HEK293 (cell line): ENCODE measurements at regions not wholly inside any gene's neighbourhood (a gene's known extent, or its start where the extent isn't known, plus 50 kb on each side); places are given as distances from the start of the nearest gene placed in this dataset.
"Not testable (repeated sequence)": the region's sequence is repeated elsewhere in the genome, so short reads cannot be mapped to it uniquely, and the experiment has no call there.

ENCODE experiments used
- CTCF ChIA-PET: fragments of 350-600 bp; formaldehyde crosslinking; extraction: SDS; loops from one replicate; lab custom pipeline; 2021; ENCODE audit warnings: antibody characterized with exemption; lab: Yijun Ruan, JAX
- POLR2A ChIA-PET: fragments of 300-600 bp; formaldehyde crosslinking; extraction: SDS; loops from one replicate; lab custom pipeline; 2020; ENCODE audit warnings: antibody characterized with exemption, inconsistent platforms; lab: Yijun Ruan, JAX
- H3K27ac ChIP-seq: fragments of 200-500 bp; sonication (Bioruptor generic); 2 replicates; pipeline ENCODE4 v1.5.1; 2014; ENCODE audit warnings: low read depth, low read length, control low read depth, inconsistent platforms; ENCODE audit errors: extremely low read depth
- H3K36me3 ChIP-seq, 2 experiments: fragments of 200-500 bp in 1 of 2; sonication (Bioruptor generic) in 1 of 2; 1 replicate in 1 of 2; 2 replicates in 1 of 2; pipeline ENCODE4 v1.5.1; 2014 to 2017; ENCODE audit warnings: inconsistent platforms in 2 of 2, low read length in 2 of 2; ENCODE audit not compliant: control insufficient read depth in 2 of 2, insufficient read depth in 1 of 2
- H3K4me1 ChIP-seq: fragments of 200-500 bp; sonication (Bioruptor generic); 2 replicates; pipeline ENCODE4 v1.5.1; 2014; ENCODE audit warnings: mild to moderate bottlenecking, low read length, inconsistent platforms; ENCODE audit not compliant: control insufficient read depth, insufficient read depth
- H3K4me3 ChIP-seq: 2 replicates; pipeline ENCODE4 v1.5.1; 2011; ENCODE audit warnings: low read depth, mild to moderate bottlenecking, control low read depth, low read length, moderate library complexity
- H3K9me3 ChIP-seq: fragments of 200-500 bp; sonication (Bioruptor generic); 2 replicates; pipeline ENCODE4 v1.5.1; 2014; ENCODE audit warnings: low read depth, low read length, inconsistent platforms; ENCODE audit not compliant: control insufficient read depth, insufficient read depth
- GLIS1 ChIP-seq: fragments of 450-650 bp; formaldehyde crosslinking; IDR thresholded peaks from 2 replicates; pipeline ENCODE4 v1.5.1; 2016; ENCODE audit warnings: missing biosample characterization, missing genetic modification characterization
- HOXA7 ChIP-seq: sonication (generic); formaldehyde crosslinking; IDR thresholded peaks from 2 replicates; pipeline ENCODE4 v1.8.1; 2022; ENCODE audit warnings: missing genetic modification reagents, borderline replicate concordance
- SALL2 ChIP-seq: fragments of 450-650 bp; formaldehyde crosslinking; IDR thresholded peaks from 2 replicates; pipeline ENCODE4 v1.5.0; 2017; ENCODE audit warnings: missing biosample characterization, mild to moderate bottlenecking, missing genetic modification characterization, borderline replicate concordance
- ZBTB20 ChIP-seq: fragments of 450-650 bp; formaldehyde crosslinking; IDR thresholded peaks from 2 replicates; pipeline ENCODE4 v1.5.1; 2016; ENCODE audit warnings: missing biosample characterization, missing genetic modification characterization
- ZNF157 ChIP-seq: fragments of 450-650 bp; formaldehyde crosslinking; IDR thresholded peaks from 2 replicates; pipeline ENCODE4 v1.5.1; 2016; ENCODE audit warnings: missing biosample characterization, missing genetic modification characterization
- ZNF202 ChIP-seq: fragments of 450-650 bp; formaldehyde crosslinking; IDR thresholded peaks from 2 replicates; pipeline ENCODE4 v1.5.1; 2016; ENCODE audit warnings: missing biosample characterization, missing genetic modification characterization, borderline replicate concordance
- ZNF341 ChIP-seq: fragments of 450-650 bp; formaldehyde crosslinking; IDR thresholded peaks from 2 replicates; pipeline ENCODE4; 2016; ENCODE audit warnings: low read depth, missing biosample characterization, missing genetic modification characterization
- ZNF600 ChIP-seq: fragments of 450-650 bp; formaldehyde crosslinking; IDR thresholded peaks from 2 replicates; pipeline ENCODE4 v1.5.1; 2016; ENCODE audit warnings: missing biosample characterization, missing genetic modification characterization
- TF ChIP-seq, protein P1 (sequence below): fragments of 450-650 bp; formaldehyde crosslinking; IDR thresholded peaks from 2 replicates; pipeline ENCODE4 v1.5.1; 2016; ENCODE audit warnings: missing biosample characterization, missing genetic modification characterization, borderline replicate concordance
- TF ChIP-seq, protein P2 (sequence below): fragments of 450-650 bp; formaldehyde crosslinking; IDR thresholded peaks from 2 replicates; pipeline ENCODE4 v1.5.1; 2016; ENCODE audit warnings: missing biosample characterization, missing genetic modification characterization

DNA sequence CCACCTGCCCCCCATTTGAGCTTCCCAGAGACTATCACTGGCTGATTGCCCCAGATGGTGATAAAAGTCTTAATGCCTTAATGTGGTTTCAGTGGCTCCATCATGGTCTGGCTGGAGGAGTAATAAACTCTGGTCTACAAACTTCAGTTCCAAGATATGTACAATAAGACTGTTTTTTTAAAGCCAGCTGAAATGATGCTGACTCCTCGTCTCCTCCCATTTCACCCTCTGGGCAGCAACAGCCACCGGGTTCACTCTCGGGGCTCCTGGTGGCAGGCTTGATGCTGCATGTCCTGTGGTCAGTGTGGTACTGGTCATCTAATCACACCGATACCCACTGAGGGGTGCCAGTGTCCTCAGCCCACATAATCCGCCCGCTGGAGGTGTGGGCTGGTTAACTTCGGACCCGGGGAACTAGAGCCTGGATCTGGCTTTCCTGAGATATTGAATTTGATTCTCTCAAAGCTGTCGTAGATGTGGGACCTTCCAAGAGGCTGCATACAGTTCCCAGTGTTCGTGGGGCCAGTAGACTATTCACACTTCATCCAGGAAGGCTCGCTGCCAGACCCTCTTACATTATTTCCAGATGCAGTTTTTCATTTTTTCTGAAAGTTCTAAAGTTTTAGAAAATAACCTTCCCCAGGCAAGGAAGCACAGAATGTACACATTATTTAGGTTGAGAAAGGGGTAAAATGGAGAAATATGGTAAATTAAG lies 95.3 kb downstream of the GALR1 start (continued):
- TF ChIP-seq, protein P1, sequence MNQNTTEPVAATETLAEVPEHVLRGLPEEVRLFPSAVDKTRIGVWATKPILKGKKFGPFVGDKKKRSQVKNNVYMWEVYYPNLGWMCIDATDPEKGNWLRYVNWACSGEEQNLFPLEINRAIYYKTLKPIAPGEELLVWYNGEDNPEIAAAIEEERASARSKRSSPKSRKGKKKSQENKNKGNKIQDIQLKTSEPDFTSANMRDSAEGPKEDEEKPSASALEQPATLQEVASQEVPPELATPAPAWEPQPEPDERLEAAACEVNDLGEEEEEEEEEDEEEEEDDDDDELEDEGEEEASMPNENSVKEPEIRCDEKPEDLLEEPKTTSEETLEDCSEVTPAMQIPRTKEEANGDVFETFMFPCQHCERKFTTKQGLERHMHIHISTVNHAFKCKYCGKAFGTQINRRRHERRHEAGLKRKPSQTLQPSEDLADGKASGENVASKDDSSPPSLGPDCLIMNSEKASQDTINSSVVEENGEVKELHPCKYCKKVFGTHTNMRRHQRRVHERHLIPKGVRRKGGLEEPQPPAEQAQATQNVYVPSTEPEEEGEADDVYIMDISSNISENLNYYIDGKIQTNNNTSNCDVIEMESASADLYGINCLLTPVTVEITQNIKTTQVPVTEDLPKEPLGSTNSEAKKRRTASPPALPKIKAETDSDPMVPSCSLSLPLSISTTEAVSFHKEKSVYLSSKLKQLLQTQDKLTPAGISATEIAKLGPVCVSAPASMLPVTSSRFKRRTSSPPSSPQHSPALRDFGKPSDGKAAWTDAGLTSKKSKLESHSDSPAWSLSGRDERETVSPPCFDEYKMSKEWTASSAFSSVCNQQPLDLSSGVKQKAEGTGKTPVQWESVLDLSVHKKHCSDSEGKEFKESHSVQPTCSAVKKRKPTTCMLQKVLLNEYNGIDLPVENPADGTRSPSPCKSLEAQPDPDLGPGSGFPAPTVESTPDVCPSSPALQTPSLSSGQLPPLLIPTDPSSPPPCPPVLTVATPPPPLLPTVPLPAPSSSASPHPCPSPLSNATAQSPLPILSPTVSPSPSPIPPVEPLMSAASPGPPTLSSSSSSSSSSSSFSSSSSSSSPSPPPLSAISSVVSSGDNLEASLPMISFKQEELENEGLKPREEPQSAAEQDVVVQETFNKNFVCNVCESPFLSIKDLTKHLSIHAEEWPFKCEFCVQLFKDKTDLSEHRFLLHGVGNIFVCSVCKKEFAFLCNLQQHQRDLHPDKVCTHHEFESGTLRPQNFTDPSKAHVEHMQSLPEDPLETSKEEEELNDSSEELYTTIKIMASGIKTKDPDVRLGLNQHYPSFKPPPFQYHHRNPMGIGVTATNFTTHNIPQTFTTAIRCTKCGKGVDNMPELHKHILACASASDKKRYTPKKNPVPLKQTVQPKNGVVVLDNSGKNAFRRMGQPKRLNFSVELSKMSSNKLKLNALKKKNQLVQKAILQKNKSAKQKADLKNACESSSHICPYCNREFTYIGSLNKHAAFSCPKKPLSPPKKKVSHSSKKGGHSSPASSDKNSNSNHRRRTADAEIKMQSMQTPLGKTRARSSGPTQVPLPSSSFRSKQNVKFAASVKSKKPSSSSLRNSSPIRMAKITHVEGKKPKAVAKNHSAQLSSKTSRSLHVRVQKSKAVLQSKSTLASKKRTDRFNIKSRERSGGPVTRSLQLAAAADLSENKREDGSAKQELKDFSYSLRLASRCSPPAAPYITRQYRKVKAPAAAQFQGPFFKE (tag by site-specific recombination): no peak
- TF ChIP-seq ZNF600 (tag by site-specific recombination): no peak
- no peak for TF ChIP-seq ZNF202
- TF ChIP-seq ZNF341 (tag by site-specific recombination): no peak
- TF ChIP-seq, all 188 proteins: peak for 0

DNA sequence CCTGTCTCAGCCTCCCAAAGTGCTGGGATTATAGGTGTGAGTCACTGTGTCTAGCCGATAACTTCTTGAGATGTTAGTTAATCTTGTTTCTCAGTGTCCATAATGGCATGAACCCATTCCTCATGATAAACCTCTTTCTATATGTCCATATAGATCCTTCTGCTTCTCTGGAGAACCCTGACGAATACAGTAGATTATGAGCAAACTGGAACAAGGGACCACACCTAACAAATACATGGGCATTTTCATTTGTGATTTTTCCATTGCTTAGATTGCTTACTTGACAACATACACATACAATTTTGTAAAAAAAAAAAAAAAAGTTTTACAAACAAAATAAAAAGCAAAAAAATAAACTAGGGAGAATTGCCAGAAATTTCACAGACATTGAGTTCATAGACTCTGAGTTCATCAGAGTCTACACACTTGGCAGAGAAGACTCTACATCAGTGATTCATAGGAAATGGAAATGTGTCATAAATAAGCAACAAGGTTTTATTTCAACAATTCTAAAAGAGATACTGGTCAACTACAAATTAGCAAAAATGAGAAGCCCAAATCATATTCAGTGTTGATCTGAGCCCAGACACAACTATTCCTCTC lies 96.7 kb downstream of the GALR1 start:
- ChIA-PET CTCF (no interaction called here), POLR2A (no interaction called here)
- H3K27ac ChIP-seq: no peak overlapping the region
- no peak overlapping the region for H3K4me3 ChIP-seq
- H3K4me1 ChIP-seq: peaks cover 5% of the 10 kb centered on the region; the same call in 1 of the 2 replicates
- TF ChIP-seq HOXA7 (CRISPR knock-in tag) (no peak), SALL2 (tag by site-specific recombination) (no peak), ZBTB20 (tag by site-specific recombination) (no peak), ZNF157 (tag by site-specific recombination) (no peak), GLIS1 (no peak)
- TF ChIP-seq, protein P1 (tag by site-specific recombination): no peak
- TF ChIP-seq, protein P2, sequence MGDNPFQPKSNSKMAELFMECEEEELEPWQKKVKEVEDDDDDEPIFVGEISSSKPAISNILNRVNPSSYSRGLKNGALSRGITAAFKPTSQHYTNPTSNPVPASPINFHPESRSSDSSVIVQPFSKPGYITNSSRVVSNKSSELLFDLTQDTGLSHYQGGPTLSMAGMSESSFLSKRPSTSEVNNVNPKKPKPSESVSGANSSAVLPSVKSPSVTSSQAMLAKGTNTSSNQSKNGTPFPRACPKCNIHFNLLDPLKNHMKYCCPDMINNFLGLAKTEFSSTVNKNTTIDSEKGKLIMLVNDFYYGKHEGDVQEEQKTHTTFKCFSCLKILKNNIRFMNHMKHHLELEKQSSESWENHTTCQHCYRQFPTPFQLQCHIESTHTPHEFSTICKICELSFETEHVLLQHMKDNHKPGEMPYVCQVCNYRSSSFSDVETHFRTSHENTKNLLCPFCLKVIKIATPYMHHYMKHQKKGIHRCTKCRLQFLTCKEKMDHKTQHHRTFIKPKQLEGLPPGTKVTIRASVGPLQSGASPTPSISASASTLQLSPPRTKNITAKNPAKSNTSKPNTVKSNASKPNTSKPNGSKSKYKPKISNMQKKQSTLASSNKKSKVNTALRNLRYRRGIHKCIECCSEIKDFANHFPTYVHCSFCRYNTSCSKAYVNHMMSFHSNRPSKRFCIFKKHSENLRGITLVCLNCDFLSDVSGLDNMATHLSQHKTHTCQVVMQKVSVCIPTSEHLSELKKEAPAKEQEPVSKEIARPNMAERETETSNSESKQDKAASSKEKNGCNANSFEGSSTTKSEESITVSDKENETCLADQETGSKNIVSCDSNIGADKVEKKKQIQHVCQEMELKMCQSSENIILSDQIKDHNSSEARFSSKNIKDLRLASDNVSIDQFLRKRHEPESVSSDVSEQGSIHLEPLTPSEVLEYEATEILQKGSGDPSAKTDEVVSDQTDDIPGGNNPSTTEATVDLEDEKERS (tag by site-specific recombination): no peak
- no peaks in the 10 kb centered on the region for H3K9me3 ChIP-seq
- no peaks in the 10 kb centered on the region for H3K36me3 ChIP-seq

DNA sequence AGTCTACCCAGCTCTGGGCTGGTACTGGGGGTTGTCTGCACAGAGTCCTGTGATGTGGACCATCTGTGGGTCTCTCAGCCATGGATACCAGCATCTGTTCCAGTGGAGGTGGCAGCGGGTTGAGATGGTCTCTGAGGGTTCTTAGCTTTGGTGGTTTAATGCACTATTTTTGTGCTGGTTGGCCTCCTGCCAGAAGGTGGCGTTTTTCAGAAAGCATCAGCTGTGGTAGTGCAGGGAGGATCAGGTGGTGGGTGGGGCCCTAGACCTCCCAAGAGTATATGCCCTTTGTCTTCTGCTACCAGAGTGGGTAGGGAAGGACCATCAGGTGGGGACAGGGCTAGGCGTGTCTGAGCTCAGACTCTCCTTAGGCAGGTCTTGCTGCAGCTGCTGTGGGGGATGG lies 103.7 kb downstream of the GALR1 start:
- CTCF ChIA-PET: interaction anchor here (0.6 to 1.6 kb wide), 3 partner anchors 115 to 551 kb away, joined by 3 read pairs; no protein-coding TSS in a partner anchor
- H3K4me1 ChIP-seq: not testable (repeated sequence)

More for the DNA sequence above, 103.7 kb downstream of the GALR1 start:
- H3K36me3 ChIP-seq, H3K27ac ChIP-seq, H3K4me3 ChIP-seq, POLR2A ChIA-PET, H3K9me3 ChIP-seq: not testable (repeated sequence)
